ENCODE measurements at regions not wholly inside any gene's neighbourhood (a gene's known extent, or its start where the extent isn't known, plus 50 kb on each side); places are given as distances from the start of the nearest gene placed in this dataset.
A peak's percentile ranks its signal among the peaks of the same experiment; 100 is the strongest.
"Not testable (repeated sequence)": the region's sequence is repeated elsewhere in the genome, so short reads cannot be mapped to it uniquely, and the experiment has no call there.

DNA sequence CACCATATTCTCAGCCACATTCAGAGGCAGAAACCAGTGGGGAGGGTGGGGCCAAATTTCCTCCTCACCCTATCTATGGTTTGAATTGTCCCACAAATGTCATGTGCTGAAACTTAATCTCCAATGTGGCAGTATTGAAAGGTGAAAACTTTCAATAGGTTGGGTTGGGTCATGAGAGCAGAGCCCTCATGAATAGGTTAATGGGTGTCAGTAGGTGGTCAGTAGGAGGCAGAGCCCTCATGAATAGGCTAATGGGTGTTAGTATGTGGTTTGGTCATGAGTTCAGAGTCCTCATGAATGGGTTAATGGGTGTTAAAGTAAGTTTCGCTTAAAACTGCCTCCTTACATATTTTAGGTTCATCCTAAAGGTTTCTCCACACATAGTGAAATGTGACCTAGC lies 170.0 kb downstream of the FCRL5 start:
- peaks cover 37% of the 10 kb centered on the region for H3K27me3 Mint-ChIP-seq (ENCODE audit: unreplicated experiment)
- no peaks in the 10 kb centered on the region for H3K9me3 Mint-ChIP-seq (ENCODE audit: unreplicated experiment)
- no peak overlapping the region for H3K4me3 Mint-ChIP-seq (ENCODE audit: unreplicated experiment)
- H3K36me3 Mint-ChIP-seq (ENCODE audit: unreplicated experiment), result no peaks in the 10 kb centered on the region
- no peak overlapping the region for H3K27ac Mint-ChIP-seq (ENCODE audit: unreplicated experiment)
- no peak for DNase-seq (ENCODE audit: extremely low spot score, unreplicated experiment)
- no peaks in the 10 kb centered on the region for H3K4me1 Mint-ChIP-seq (ENCODE audit: unreplicated experiment)
- no peak for TF ChIP-seq CTCF (IDR thresholded peaks at IDR 0.05)

DNA sequence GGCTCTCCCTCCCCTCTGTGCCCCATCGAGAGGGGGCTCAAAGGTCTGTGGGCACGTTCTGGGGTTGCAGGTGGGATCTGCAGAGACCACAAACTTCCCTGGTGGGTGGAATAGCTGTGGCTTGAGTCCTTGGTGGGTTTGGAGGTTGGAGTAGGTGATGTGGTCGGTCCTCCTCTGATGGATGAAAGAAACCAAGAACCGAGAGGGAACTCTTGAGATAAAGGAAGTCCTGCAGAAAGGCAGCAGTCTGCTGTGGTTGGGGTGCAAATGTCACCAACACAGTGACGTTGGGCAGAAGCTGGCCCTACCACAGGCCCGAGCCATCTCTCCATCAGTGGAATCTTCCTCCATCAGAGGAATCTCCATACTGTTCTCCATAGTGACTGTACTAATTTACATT lies 171.8 kb downstream of the FCRL5 start:
- H3K27me3 Mint-ChIP-seq (ENCODE audit: unreplicated experiment), result peaks cover 36% of the 10 kb centered on the region
- H3K27ac Mint-ChIP-seq (ENCODE audit: unreplicated experiment), result no peak overlapping the region
- H3K4me3 Mint-ChIP-seq (ENCODE audit: unreplicated experiment), result no peak overlapping the region
- no peak for TF ChIP-seq CTCF (IDR thresholded peaks at IDR 0.05)
- H3K4me1 Mint-ChIP-seq (ENCODE audit: unreplicated experiment), result no peaks in the 10 kb centered on the region
- H3K9me3 Mint-ChIP-seq (ENCODE audit: unreplicated experiment), result no peaks in the 10 kb centered on the region
- no peak for DNase-seq (ENCODE audit: extremely low spot score, unreplicated experiment)
- H3K36me3 Mint-ChIP-seq (ENCODE audit: unreplicated experiment), result no peaks in the 10 kb centered on the region

DNA sequence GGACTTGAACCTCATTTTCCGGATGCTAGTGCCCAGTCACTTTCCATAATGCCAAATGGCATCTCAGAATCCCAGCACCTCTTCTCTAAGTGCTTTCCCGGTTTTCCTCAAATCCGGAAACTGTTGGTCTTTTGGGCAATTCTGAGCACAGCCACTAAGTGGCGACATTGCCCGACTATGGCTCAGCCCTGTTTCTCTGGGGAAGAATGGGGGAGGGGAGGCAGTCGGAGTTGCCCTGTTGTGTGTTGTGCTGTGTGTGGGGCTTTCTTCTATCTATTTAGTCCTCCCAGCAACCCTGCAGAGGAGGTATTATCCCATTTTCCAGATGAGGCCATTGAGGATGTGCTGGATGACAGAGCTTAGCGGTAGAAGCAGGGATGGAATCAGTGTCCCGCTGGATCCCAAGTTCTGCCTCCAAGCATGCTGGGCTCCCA lies 175.0 kb downstream of the FCRL5 start:
- not testable (repeated sequence) for H3K4me1 Mint-ChIP-seq (ENCODE audit: unreplicated experiment); H3K9me3 Mint-ChIP-seq (ENCODE audit: unreplicated experiment); H3K27ac Mint-ChIP-seq (ENCODE audit: unreplicated experiment); H3K36me3 Mint-ChIP-seq (ENCODE audit: unreplicated experiment); DNase-seq (ENCODE audit: extremely low spot score, unreplicated experiment); H3K4me3 Mint-ChIP-seq (ENCODE audit: unreplicated experiment)
- peaks cover 62% of the 10 kb centered on the region for H3K27me3 Mint-ChIP-seq (ENCODE audit: unreplicated experiment)
- TF ChIP-seq CTCF (IDR thresholded peaks at IDR 0.05), result peak; percentile 66

- Mint-ChIP-seq H3K4me1 (ENCODE audit: unreplicated experiment) (no peaks in the 10 kb centered on the region), H3K9me3 (ENCODE audit: unreplicated experiment) (no peaks in the 10 kb centered on the region), H3K27ac (ENCODE audit: unreplicated experiment) (no peak overlapping the region), H3K27me3 (ENCODE audit: unreplicated experiment) (peaks cover 65% of the 10 kb centered on the region), H3K4me3 (ENCODE audit: unreplicated experiment) (no peak overlapping the region), H3K36me3 (ENCODE audit: unreplicated experiment) (no peaks in the 10 kb centered on the region)
- TF ChIP-seq CTCF (IDR thresholded peaks at IDR 0.05), result no peak
- no peak for DNase-seq (ENCODE audit: extremely low spot score, unreplicated experiment)
These were observed 175.6 kb downstream of the FCRL5 start for GRCh38 chr1:157376681-157377080.

DNA sequence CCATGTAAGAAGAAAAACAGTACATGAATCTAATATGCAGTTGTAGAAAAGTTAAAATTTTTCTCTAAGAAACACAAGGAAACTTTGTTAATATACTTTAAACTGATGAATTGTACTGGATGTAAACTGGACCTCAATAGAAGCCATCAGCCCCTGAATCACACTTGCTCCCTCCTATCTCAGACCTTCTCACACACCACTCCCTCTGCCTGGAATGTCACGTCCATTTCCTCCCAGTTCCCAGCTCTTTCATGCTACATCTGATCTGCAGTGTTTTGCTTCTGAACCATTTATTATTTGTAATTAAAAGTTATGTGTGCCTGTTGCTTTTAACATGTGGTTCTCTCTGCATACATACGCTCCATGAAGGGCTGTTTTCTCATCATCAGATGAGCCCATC lies 180.0 kb downstream of the FCRL5 start:
- peaks cover 47% of the 10 kb centered on the region for H3K27me3 Mint-ChIP-seq (ENCODE audit: unreplicated experiment)
- not testable (repeated sequence) for H3K27ac Mint-ChIP-seq (ENCODE audit: unreplicated experiment); H3K9me3 Mint-ChIP-seq (ENCODE audit: unreplicated experiment); H3K4me3 Mint-ChIP-seq (ENCODE audit: unreplicated experiment); H3K36me3 Mint-ChIP-seq (ENCODE audit: unreplicated experiment); H3K4me1 Mint-ChIP-seq (ENCODE audit: unreplicated experiment); DNase-seq (ENCODE audit: extremely low spot score, unreplicated experiment)

DNA sequence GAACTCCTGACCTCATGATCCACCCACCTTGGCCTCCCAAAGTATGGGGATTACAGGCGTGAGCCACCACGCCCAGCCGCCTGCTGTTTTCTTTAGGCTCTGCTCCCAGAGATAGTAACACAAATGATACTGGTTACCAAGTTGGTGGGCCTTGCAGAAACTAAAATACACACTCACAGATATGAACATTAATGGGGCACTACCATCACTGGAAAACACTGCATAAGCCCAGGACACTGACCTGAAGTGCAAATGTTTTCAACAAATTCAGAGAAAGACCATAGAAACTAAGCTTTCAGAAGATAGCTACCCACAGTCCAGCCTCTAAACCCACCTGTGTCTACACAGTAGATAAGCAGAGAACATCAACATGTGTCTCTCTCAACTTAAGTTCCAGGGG lies 180.5 kb downstream of the FCRL5 start:
- no peak overlapping the region for H3K4me3 Mint-ChIP-seq (ENCODE audit: unreplicated experiment)
- H3K27me3 Mint-ChIP-seq (ENCODE audit: unreplicated experiment), result peaks cover 50% of the 10 kb centered on the region
- H3K36me3 Mint-ChIP-seq (ENCODE audit: unreplicated experiment), result no peaks in the 10 kb centered on the region
- no peak for TF ChIP-seq CTCF (IDR thresholded peaks at IDR 0.05)
- DNase-seq (ENCODE audit: extremely low spot score, unreplicated experiment), result no peak
- H3K27ac Mint-ChIP-seq (ENCODE audit: unreplicated experiment), result no peak overlapping the region
- no peaks in the 10 kb centered on the region for H3K4me1 Mint-ChIP-seq (ENCODE audit: unreplicated experiment)
- H3K9me3 Mint-ChIP-seq (ENCODE audit: unreplicated experiment), result no peaks in the 10 kb centered on the region

Measured in osteocyte (in vitro differentiated cells).